Hepatocyte (in vitro differentiated cells): ENCODE measurements at regions not wholly inside any gene's neighbourhood (a gene's known extent, or its start where the extent isn't known, plus 50 kb on each side); places are given as distances from the start of the nearest gene placed in this dataset.

ENCODE experiments used
- EZH2 ChIP-seq: fragments of 200-600 bp; sonication (generic); IDR thresholded peaks from 2 replicates; pipeline ENCODE4 v1.6.1; 2016; ENCODE audit warnings: antibody characterized with exemption, mild to moderate bottlenecking, borderline replicate concordance
- TF ChIP-seq, protein P1 (sequence below): fragments of 200-600 bp; sonication (generic); IDR thresholded peaks from 2 replicates; pipeline ENCODE4 v1.5.1; 2016; ENCODE audit warnings: antibody characterized with exemption, mild to moderate bottlenecking; ENCODE audit not compliant: poor library complexity

DNA sequence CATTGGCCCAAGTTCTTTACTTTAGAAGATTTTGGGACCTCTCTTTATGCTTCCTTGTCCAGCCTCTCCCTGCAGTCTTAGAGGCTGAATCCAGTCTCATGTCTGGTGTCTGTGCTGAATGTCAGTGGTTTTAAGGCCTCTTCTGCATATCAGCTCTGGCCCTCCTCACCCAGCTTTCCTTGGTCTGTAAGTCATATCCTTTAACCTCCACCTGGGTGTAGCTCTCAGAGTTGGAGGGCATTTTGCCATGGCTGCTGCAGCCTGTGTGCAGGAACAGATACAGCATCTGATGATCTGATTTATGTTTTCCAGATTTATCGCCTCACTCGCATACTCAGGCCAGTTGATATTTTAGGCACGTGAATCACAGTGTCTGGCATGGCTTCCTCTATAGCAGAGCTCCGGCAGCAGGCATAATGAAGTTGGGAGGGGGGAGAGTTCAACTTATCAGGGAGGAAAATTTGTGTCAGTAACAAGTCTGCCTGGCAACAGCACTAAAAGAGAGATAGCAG, 335.0 kb downstream of the PCNX1 start:
- no peak for TF ChIP-seq EZH2
- TF ChIP-seq, protein P1, sequence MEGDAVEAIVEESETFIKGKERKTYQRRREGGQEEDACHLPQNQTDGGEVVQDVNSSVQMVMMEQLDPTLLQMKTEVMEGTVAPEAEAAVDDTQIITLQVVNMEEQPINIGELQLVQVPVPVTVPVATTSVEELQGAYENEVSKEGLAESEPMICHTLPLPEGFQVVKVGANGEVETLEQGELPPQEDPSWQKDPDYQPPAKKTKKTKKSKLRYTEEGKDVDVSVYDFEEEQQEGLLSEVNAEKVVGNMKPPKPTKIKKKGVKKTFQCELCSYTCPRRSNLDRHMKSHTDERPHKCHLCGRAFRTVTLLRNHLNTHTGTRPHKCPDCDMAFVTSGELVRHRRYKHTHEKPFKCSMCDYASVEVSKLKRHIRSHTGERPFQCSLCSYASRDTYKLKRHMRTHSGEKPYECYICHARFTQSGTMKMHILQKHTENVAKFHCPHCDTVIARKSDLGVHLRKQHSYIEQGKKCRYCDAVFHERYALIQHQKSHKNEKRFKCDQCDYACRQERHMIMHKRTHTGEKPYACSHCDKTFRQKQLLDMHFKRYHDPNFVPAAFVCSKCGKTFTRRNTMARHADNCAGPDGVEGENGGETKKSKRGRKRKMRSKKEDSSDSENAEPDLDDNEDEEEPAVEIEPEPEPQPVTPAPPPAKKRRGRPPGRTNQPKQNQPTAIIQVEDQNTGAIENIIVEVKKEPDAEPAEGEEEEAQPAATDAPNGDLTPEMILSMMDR: no peak
